Activated B cell treated with CpG ODN at 0.5 μM for 24 hours (primary cell): ENCODE measurements at regions not wholly inside any gene's neighbourhood (a gene's known extent, or its start where the extent isn't known, plus 50 kb on each side); places are given as distances from the start of the nearest gene placed in this dataset.

Experiments used
- ATAC-seq: fragments of 200-7000 bp; cut with Tn5 transposase; one replicate; pipeline ENCODE4 v1.10.0; 2021; ENCODE audit warnings: low read depth, mild to moderate bottlenecking, moderate library complexity
- CTCF ChIA-PET: fragments of 350-600 bp; sonication (Branson Sonifier 250); formaldehyde crosslinking; loops from one replicate; lab custom pipeline; 2021; ENCODE audit warnings: antibody characterized with exemption; lab: Charles Lee
- POLR2A ChIA-PET: fragments of 350-600 bp; sonication (Branson Sonifier 250); formaldehyde crosslinking; loops from one replicate; lab custom pipeline; 2021; ENCODE audit warnings: antibody characterized with exemption; lab: Charles Lee
- DNase-seq: peaks from one replicate; pipeline ENCODE4 v3.0.0; 2022
- H3K27ac Mint-ChIP-seq: one replicate; pipeline ENCODE4 v1.8.0; 2020; ENCODE audit warnings: mixed read lengths
- H3K27me3 Mint-ChIP-seq: one replicate; pipeline ENCODE4 v1.8.0; 2021; ENCODE audit warnings: mixed read lengths
- H3K36me3 Mint-ChIP-seq: one replicate; pipeline ENCODE4 v1.8.0; 2021; ENCODE audit warnings: low read depth, mixed read lengths
- H3K4me1 Mint-ChIP-seq: one replicate; pipeline ENCODE4 v1.8.0; 2021; ENCODE audit warnings: mixed read lengths
- H3K4me3 Mint-ChIP-seq: one replicate; pipeline ENCODE4 v1.8.0; 2020; ENCODE audit warnings: mild to moderate bottlenecking, mixed read lengths
- H3K9me3 Mint-ChIP-seq: one replicate; pipeline ENCODE4 v1.8.0; 2020; ENCODE audit warnings: mixed read lengths
- CTCF ChIP-seq: fragments of 200-600 bp; IDR thresholded peaks from one replicate; pipeline ENCODE4 v1.8.0; 2022; ENCODE audit warnings: antibody characterized with exemption, mild to moderate bottlenecking
- intact Hi-C: fragments of 100-400 bp; cut with micrococcal nuclease; formaldehyde crosslinking; loops from one replicate; pipeline ENCODE4 v1.15.1; 2024

- ChIA-PET CTCF (no interaction called here), POLR2A (no interaction called here)
- no peak for DNase-seq
- no peaks in the 10 kb centered on the region for H3K4me1 Mint-ChIP-seq
- peaks cover 3% of the 10 kb centered on the region for H3K9me3 Mint-ChIP-seq
- H3K36me3 Mint-ChIP-seq, result no peaks in the 10 kb centered on the region
- intact Hi-C loops, result no loop called here
- no peak for ATAC-seq
- no peak for TF ChIP-seq CTCF
- H3K27ac Mint-ChIP-seq, result no peak overlapping the region
- H3K27me3 Mint-ChIP-seq, result no peaks in the 10 kb centered on the region
- H3K4me3 Mint-ChIP-seq, result no peak overlapping the region
These were observed 395.8 kb downstream of the GASK1B start for GRCh38 chr4:157776930-157777528.

- no peak for TF ChIP-seq CTCF
- Mint-ChIP-seq H3K9me3 (no peaks in the 10 kb centered on the region), H3K4me3 (no peak overlapping the region), H3K36me3 (no peaks in the 10 kb centered on the region), H3K4me1 (no peaks in the 10 kb centered on the region), H3K27ac (no peak overlapping the region), H3K27me3 (no peaks in the 10 kb centered on the region)
- intact Hi-C loops, result no loop called here
- ChIA-PET POLR2A (no interaction called here), CTCF (no interaction called here)
- DNase-seq (no peak), ATAC-seq (no peak)
These were observed 396.9 kb downstream of the GASK1B start for GRCh38 chr4:157775971-157776370.

- no peak overlapping the region for H3K27ac Mint-ChIP-seq
- intact Hi-C loops, result no loop called here
- ChIA-PET POLR2A (no interaction called here), CTCF (no interaction called here)
- no peak for TF ChIP-seq CTCF
- no peak overlapping the region for H3K4me3 Mint-ChIP-seq
- DNase-seq (no peak), ATAC-seq (no peak)
- no peaks in the 10 kb centered on the region for H3K27me3 Mint-ChIP-seq
- H3K9me3 Mint-ChIP-seq, result no peaks in the 10 kb centered on the region
- H3K4me1 Mint-ChIP-seq, result no peaks in the 10 kb centered on the region
- H3K36me3 Mint-ChIP-seq, result no peaks in the 10 kb centered on the region
These were observed 399.9 kb downstream of the GASK1B start for GRCh38 chr4:157772907-157773306.

GRCh38 chr4:157768419-157768818 lies 404.4 kb downstream of the GASK1B start:
- no peak overlapping the region for H3K27ac Mint-ChIP-seq
- intact Hi-C loops, result no loop called here
- ChIA-PET CTCF (no interaction called here), POLR2A (no interaction called here)
- no peak overlapping the region for H3K4me3 Mint-ChIP-seq
- no peaks in the 10 kb centered on the region for H3K9me3 Mint-ChIP-seq
- ATAC-seq (no peak), DNase-seq (no peak)
- no peaks in the 10 kb centered on the region for H3K27me3 Mint-ChIP-seq
- H3K36me3 Mint-ChIP-seq, result no peaks in the 10 kb centered on the region
- no peaks in the 10 kb centered on the region for H3K4me1 Mint-ChIP-seq
- no peak for TF ChIP-seq CTCF

- ATAC-seq (no peak), DNase-seq (no peak)
- CTCF ChIA-PET, result no interaction called here
- POLR2A ChIA-PET, result no interaction called here
- no peak overlapping the region for H3K27ac Mint-ChIP-seq
- peaks cover 2% of the 10 kb centered on the region for H3K9me3 Mint-ChIP-seq
- no peak overlapping the region for H3K4me3 Mint-ChIP-seq
- H3K4me1 Mint-ChIP-seq, result no peaks in the 10 kb centered on the region
- no peaks in the 10 kb centered on the region for H3K27me3 Mint-ChIP-seq
- no peaks in the 10 kb centered on the region for H3K36me3 Mint-ChIP-seq
- intact Hi-C loops, result no loop called here
- TF ChIP-seq CTCF, result no peak
These were observed 409.3 kb downstream of the GASK1B start for GRCh38 chr4:157763490-157763889.
